ENCODE measurements at regions not wholly inside any gene's neighbourhood (a gene's known extent, or its start where the extent isn't known, plus 50 kb on each side); places are given as distances from the start of the nearest gene placed in this dataset.

DNA sequence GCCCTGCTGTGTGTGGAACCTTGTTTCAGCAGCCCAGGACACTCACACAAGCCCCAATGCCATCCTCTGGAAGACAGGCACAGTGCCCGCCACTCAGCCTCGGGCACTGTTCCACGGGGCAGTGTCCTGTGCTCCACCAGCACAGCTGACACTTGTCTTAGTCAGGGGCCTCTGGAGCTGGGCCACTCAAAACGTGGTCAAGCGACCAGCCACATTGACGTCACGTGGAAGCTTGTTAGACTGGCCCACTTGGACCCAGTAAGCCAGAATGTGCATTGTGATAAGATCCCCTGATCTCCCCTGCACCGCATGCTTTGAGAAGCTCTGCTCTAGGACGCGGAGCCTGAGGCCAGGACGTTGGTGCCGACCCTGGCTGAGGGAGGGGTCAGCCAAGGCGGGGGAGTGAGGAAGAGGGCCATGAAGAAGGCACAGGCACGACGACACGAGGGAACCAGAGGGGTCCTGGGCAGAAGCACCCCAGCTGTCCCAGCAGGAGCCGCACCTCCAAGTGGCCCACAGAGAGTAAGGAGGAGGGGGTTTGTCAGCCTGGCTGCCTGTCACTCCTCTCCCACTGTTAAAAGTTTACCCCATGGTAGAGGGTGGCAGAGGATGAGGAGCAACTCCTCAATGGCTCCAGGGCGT is 64.6 kb downstream of the LINC01488 start:
- no peak for DNase-seq (ENCODE audit: low read depth in 2 of 2)

DNA sequence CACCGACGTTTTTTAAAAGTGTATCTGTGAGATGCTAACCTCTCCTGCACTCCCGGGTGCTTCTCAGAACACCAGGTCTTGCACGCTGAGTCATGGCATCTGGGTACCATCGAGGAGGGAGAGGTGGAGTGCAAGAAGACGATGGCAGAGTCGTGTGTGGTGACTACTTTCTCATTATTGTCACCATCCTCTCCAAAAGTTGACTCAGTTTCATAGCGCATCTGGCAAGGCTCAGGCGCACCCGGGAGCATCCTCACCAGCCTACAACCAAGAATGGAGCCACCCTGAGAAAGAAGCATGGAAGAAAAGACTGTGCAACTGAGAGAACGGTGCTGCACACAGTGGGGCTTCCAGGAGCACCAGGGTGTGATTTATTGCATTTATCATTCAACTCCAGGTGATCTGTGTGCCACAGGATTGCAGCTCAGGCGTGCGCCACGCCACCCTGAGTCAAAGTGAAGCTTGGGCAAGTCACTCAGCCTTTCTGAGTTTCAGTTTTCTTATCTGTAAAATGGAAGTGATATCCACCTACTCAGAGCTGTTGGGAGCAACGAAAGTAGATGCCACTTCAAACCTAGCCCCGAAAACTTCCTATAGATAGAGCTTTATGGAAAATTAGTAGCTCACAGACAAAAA is 65.4 kb downstream of the LINC01488 start:
- DNase-seq (ENCODE audit: low read depth in 2 of 2), result no peak

DNA sequence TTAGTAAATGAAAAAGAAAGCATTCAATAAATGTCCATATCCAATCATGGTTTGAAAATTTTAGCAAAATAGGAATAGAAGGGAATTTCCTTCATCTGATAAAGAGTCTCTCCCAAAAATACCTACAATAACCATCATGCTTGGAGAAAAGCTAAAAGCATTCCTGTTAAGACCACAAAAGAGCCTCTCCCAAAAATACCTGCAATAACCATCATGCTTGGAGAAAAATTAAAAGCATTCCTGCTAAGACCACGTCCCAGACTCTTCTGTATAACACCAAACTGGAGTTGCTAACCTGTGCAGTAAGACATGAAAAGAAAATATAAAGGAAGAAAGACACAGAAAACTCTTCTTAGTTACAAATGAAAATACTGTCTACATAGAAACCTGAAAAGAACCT is 69.4 kb downstream of the LINC01488 start:
- no peak for DNase-seq (ENCODE audit: low read depth in 2 of 2)

DNA sequence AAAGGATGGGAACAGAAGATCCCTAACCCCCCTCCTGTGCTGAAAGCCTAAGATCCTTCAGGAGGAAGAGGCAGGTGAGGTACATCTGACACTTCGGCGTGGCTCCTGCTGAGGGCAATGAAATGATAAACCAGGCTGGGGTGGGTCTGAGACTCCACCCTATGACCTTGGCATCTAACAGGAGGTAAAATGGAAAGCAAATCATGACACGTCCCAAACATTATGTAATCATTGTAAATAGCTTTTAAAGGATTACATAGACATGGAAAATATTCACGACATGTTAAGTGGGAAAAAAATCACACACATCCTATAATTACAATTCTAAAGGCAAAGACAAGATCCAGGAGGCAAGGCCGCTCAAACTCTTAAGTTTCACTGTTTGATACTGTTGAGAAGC is 70.5 kb downstream of the LINC01488 start:
- DNase-seq (ENCODE audit: low read depth in 2 of 2), result no peak

DNA sequence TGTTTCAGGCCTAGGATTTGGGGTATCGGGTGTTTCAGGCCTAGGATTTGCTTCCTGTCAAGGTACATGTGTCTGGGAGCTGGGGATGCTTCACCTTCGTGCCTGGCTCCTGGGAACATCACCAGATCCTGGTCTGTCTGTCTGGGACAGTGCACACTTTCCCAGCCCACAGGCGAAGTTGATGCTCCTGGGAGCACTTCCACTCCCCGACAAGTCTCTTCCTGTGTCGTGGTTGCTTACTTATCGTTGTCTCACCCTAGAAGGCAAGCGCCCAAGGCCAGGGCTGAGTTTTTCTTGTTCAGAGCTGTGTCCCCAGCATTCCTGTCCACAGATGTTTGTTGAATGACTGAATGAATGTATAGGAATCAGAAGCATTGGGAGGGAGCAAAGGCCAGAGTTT is 71.5 kb downstream of the LINC01488 start:
- DNase-seq (ENCODE audit: low read depth in 2 of 2), result no peak

DNA sequence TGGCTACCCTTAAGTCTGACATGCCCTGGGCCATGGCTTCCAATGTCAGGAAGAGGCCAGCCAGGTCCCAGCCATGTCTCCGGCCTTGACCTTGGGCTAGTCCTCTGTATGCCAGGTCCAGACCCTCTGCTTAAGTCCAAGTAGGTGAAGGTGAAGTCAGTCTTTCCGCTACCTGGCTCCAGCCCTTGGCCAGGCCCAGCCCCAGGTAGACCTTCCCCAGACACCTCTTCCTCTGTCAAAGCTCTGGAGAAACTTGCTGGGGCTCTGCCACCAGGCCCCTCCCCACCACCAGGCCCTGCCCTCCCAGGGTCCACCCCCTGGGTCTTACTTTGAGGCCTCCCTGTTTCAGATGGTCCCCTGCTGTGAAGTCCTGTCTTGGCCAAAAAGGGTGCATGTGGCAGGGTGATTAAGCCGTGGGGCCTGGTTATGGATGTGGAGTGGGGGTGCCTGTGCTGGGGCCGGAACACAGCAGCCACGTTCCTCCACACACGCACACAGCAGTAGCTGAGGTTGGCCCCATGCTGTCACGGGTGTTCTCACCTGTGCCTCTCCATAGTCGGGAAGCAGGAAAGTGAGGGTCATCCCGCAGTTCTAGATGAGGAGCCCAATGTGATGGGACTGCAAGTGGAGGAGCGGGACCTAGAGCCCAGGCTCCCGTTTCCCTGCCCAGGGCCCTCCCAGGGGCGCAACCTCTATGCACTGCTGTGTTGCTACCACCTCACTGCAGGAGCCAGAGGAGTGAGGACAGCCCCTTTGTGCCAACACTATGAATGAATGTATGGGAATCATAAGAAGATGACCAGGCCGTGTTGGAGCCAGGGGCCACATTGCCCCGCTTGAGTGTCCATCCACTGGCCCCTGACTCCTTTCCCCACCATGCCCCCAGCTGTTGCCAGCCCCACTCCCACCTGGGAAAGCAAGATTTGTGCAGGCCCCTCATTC is 72.2 kb downstream of the LINC01488 start:
- no peak for DNase-seq (ENCODE audit: low read depth in 2 of 2)

DNA sequence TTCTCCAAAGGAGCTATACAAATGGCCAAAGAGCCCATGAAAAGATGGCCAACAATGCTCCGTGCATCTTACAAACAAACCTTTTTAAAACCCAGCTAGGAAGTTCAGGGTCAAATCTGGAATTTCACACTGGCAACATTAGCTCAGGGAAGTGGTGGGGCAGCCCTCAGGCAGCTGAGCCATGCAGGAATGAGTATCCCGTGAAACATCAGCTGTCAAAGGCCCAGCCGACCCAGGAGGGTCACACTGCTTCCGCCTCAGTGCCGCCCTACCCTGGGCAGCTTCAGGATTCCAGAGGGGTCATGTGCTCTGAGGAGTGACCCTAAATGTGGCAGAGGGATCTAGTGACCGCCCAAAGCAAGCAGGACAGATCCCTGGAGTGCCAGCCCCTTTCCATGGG is 73.4 kb downstream of the LINC01488 start:
- DNase-seq (ENCODE audit: low read depth in 2 of 2), result no peak

DNA sequence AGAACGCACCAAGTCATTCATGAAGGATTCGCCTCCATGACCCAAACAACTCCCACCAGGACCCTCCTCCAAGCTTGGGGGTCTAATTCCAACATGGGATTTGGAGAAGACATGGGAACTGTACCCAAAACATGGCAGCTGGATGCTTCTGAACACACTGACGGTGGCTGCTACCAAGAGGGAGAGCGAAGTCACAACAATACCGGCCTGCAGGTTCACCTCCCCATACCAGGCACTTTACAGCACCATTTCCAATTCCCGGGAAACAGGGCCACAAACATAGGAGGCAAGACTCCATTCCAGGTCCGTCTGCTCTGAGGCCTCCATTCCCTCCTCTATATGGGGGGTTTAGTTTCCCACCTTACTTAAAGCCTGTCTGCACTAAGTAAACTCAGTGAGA is 75.8 kb downstream of the LINC01488 start:
- no peak for DNase-seq (ENCODE audit: low read depth in 2 of 2)

DNA sequence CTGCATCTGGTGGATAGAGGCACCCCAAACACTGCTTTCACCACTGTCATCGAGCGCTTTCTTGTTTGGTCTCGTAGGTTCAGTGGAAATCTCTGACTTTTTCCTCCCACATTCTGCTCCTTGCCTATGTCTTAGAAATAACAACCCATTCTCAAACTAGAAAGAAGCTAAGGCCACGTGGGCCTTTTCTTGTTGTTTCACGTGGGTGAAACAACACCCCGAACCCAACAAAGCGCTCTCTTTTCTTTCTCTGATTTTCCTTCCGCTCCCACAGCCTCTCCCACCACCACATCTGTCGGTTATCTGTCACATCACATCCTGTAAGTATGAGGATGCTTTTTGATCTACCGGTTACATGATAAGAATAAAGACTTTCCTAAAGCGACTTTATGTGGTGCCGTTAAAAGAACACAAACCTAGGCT is 77.1 kb downstream of the LINC01488 start:
- peak in 1 of 2 donors; percentile 24 for DNase-seq (ENCODE audit: low read depth in 2 of 2)

DNA sequence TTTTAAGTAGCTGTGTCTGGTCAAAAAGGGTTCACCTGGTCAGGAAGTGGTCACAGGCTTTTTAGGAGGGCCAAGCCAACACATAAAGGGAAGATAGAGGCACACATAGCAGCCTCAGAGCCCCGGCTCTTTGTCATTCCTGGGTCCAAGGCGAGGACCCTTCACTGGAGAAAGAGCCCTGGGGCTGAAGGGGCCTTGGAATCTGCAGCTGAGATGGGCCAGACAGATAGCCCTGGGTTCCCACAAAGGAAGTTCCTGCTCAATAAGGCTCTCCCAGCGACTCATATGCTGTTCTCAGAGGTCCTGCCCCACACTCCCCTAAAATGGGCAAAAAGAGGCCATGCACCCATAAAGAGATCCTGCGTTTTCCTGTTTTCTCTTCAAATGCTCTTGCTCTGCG is 77.7 kb downstream of the LINC01488 start:
- no peak for DNase-seq (ENCODE audit: low read depth in 2 of 2)

DNA sequence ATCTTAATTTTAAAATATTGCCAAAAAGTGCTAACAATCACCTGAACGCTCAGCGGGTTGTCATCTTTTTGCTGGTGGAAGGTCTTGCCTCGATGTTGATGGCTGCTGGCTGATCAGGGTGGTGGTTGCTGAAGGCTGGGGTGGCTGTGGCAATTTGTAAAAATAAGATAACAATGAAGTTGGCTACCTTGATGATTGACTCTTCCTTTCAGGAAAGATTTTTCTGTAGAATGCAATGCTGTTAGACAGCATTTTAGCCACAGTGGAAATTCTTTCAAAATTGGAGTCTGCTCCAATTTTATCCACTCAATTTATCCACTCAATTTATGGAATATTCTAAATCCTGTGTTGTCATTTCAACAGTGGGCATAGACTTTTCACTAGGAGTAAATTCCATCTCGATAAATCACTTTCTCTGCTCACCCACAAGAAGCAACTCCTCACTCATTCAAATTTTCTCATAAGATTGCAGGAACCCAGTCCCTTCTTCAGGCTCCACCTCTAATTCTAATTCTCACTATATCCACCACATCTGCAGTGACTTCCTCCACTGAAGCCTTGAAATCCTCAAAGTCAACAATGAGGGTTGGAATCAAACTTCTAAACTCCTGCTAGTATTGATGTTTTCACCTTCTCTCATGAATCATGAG is 78.8 kb downstream of the LINC01488 start:
- DNase-seq (ENCODE audit: low read depth in 2 of 2), result no peak

DNA sequence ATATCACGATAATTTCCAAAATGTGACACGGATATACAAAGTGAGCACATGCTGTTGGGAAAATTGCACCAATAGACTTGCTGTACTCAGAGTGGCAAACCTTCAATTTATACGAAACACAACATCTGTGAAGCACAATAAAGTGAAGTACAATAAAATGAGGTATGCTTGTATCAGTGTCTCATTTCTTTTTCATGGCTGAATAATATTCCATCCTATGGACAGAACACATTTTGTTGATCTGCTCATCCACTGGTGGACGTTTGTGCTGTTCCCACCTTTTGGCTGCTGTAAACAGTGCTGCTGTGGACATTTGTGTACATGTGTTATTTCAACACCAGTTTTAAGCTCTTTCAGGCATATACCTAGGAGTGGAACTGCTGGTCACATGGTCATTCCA is 78.7 kb upstream of the CCND1 start:
- no peak for DNase-seq (ENCODE audit: low read depth in 2 of 2)

DNA sequence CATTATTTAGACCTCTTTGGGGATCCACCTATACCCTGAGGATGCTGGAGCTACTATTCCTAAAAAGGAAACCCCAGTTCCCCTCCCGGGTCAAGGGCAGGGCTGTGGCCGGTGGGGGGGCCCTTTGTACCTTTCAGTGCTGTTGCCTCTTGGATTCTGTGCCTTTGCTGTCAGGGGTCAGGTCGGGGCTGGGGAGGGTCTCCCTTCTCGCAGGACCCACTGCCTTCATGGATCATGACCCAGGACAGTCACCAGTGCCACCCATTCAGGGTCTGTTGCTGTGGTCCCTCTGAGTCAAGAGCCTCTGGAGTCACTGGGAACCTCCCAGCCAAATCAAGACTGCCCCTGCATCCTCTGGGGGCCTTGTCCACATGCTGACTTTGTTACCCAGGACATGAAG is 78.1 kb upstream of the CCND1 start:
- no peak for DNase-seq (ENCODE audit: low read depth in 2 of 2)

DNA sequence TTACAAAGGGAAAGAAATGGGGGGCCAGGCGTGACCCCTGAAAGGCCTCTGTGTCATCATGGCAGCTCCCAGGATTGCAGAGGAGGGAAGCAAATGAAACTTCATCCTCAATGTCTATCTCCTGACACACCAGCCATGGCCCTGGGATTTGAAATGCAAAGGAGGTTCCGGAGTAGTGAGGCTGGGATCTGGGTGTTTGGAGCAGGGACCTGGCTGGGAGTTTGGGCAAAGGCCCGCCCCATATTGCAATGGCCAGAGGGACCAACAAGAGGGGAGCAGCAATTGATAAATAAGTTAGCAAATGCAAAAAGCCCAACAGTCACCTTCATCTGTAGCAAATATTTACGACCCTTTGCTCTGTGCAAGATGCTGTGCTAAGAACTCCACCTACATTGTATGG is 77.7 kb upstream of the CCND1 start:
- no peak for DNase-seq (ENCODE audit: low read depth in 2 of 2)

DNA sequence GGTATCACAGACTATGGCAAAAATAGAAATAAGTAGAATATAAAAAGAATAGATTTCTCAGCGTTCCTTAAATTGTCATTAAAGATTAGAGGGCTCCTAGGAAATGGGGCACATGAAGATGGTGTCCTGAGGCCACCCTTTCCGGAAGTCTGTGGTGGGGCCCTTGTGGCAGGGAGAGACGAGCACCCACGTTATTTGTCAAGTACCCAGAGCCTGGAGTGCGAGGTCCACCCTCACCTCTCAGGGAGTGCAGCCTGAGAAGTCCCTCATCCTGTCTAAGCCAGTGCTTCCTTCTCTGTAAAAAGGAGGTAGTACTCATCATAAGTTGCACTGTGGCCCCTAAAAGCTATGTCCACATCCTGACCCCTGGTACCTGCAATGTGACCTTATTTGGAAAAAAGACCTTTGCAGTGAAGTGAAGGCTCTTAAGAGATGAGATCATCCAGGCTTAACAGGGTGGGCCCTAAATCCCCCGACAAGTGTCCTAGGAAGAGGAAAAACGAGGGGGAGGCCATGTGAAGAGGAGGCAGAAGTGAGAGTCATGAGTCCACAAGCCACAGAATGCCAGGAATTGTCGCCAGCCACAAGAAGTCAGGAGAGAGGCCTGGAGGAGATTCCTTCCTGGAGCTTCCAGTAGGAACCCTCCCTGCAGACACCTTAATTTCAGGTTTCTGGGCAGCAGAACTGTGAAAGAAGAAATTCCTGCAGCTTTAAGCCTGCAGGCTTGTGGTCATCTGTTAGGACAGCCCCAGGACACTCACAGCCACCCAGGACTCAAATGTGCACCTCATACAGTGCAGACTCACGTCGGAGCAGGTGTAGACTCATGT is 76.8 kb upstream of the CCND1 start:
- DNase-seq (ENCODE audit: low read depth in 2 of 2), result no peak

DNA sequence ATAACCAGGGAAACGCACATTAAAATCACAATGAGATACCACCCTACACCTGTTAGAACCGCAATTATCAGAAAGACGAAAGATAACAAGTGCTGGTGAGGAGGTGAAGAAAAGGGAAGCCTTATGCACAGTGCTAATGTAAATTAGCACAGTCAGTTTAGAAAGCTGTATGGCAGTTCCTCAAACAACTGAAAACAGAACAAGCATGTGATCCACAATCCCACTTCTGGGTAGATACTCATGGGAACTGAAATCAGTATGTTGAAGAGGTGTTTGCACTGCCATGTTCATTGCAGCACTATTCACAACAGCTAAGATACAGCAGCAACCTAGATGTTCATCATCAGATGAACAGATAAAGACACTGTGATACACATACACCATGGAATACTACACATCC is 75.0 kb upstream of the CCND1 start:
- DNase-seq (ENCODE audit: low read depth in 2 of 2), result no peak

DNA sequence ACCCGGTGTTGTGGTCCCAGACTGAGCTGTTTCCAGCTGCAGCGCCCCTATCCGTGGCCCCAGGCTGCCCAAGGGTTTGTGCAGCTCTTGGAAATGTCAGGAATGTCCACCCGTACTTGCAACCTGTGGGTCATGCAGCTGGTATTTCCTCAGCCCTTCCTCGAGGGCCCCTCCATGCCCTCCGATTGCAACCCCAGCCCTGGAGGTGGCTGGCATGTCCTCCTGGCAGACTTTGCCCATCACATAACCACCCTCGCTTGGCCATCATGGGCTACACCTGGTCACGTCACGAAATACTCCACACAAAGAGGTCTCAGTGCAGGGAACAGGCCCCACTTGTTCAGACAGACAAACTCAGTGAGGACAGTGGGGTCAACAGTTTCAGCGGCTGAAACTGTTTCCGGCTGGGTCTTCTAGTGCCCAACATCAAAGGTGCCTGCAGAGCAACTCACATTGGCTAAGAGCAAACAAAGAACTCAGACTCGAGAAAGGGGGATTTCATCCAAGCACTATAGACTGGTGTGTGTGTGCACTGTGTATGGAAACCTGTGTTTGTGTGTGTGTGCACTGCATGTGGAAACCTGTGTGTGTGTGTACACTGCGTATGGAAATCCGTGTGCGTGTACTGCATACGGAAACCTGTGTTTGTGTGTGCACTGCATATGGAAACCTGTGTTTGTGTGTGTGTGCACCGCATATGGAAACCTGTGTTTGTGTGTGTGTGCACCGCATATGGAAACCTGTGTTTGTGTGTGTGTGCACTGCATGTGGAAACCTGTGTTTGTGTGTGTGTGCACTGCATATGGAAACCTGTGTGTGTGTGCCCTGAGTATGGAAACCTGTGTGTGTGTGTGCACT is 72.8 kb upstream of the CCND1 start:
- DNase-seq (ENCODE audit: low read depth in 2 of 2), result no peak

DNA sequence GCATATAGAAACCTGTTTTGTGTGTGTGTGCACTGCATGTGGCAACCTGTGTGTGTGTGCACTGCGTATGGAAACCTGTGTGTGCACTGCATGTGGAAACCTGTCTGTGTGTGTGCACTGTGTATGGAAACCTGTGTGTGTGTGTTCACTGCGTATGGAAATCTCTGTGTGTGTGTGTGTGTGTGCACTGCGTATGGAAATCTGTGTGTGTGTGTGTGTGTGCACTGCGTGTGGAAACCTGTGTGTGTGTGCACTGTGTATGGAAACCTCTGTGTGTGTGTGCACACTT is 72.2 kb upstream of the CCND1 start:
- no peak for DNase-seq (ENCODE audit: low read depth in 2 of 2)

DNA sequence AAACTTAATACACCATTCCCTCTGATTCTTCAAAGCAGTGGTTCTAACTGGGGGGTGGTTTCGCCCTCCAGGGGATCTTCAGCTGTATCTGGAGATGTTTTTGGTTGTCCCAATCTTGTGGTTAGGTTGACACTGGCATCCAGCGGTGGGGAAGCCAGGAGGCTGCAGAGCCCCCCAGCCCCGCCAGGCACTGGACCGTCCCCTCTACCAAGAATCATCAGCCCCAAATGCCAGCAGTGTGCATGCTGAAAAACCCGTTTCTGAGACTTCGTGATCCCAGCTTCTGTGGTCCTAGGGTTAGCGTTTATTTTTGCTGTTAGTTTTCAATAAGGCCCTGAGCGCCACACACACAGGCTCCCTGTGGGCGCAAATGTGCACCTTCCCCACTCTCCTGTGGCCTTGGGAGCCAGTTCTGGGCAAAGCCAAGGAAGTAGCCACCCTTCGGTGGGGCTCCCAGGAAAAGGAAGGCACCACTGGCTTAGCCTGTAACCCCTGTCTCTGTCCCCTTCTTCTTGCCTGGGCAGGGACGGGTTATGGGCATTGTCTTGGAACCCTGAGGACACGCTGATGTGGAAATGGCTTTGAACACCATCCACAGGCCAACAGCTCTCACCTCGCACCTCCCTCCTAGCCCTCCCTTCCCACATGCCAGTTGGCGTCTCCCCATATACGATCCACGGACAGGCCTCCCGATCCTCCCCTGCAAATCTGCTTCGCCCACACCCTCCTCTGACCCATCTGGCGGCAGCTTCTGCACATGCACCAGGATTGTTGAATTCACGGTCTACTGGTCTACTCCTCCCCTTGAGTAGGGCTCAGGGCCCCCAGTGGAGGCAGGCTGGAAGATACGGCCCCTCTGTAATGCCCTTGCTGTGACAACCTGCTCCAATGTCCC is 71.4 kb upstream of the CCND1 start:
- DNase-seq (ENCODE audit: low read depth in 2 of 2), result no peak

Data from stimulated activated CD8-positive, alpha-beta memory T cell treated with anti-CD3 and anti-CD28 coated beads, Interleukin-15, amount 100 ng/mL, for 4 hours (primary cell).